ENCODE measurements at regions not wholly inside any gene's neighbourhood (a gene's known extent, or its start where the extent isn't known, plus 50 kb on each side); places are given as distances from the start of the nearest gene placed in this dataset.

DNA sequence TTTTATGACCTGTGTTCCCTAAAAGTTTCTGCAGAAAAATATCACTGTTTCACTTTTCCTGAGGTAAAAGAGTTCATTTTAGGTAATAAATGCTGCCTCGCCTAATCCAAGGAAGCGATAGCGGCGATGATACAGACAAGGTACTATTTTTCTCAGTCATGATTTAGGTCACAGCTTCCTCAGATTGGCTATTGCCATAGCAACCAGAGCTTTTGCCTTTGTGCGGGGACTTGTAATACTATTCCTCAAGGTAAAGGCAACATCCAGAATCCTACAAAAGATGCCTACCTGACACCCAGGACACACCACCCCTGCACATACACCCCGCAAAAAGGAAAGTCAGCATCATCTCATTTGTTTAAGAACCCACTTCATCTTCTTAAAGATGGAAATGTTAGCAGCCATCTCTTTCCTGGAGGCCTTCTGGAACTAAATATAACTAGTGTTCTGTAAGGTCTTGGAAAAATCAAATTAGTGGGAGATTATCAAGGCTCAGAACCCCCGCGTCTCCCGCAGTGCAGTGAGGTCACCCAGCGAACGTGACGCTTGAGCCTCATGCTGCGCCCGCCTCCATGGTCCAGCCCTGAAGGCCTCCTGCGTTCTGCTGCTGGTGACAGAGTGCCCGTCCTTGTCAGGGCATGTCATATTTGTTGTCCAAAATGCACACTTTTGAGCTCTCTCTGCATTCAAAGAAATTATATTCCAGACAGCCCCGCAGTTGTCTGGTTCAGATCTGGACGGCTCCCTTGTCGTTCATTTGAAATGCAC, 402.0 kb upstream of the RNF32 start:
- TF ChIP-seq EP300 (IDR thresholded peaks at IDR 0.05), result no peak
- TF ChIP-seq POLR2A (IDR thresholded peaks at IDR 0.05), result no peak
